ENCODE measurements at regions not wholly inside any gene's neighbourhood (a gene's known extent, or its start where the extent isn't known, plus 50 kb on each side); places are given as distances from the start of the nearest gene placed in this dataset.

- Mint-ChIP-seq H3K4me1 (ENCODE audit: low read depth, unreplicated experiment) (no peaks in the 10 kb centered on the region), H3K27me3 (ENCODE audit: unreplicated experiment) (no peaks in the 10 kb centered on the region), H3K9me3 (ENCODE audit: low read depth, unreplicated experiment) (peaks cover 6% of the 10 kb centered on the region), H3K27ac (ENCODE audit: unreplicated experiment) (no peak overlapping the region), H3K4me3 (ENCODE audit: low read depth, unreplicated experiment) (no peak overlapping the region), H3K36me3 (ENCODE audit: insufficient read depth, unreplicated experiment) (peaks cover 4% of the 10 kb centered on the region)
- BruUV-seq (replicated peaks) = no TSS peak
- CTCF ChIA-PET = no interaction called here
- intact Hi-C loops (cut with micrococcal nuclease; ENCODE audit: unreplicated experiment) = no loop called here
- TF ChIP-seq, protein P1, sequence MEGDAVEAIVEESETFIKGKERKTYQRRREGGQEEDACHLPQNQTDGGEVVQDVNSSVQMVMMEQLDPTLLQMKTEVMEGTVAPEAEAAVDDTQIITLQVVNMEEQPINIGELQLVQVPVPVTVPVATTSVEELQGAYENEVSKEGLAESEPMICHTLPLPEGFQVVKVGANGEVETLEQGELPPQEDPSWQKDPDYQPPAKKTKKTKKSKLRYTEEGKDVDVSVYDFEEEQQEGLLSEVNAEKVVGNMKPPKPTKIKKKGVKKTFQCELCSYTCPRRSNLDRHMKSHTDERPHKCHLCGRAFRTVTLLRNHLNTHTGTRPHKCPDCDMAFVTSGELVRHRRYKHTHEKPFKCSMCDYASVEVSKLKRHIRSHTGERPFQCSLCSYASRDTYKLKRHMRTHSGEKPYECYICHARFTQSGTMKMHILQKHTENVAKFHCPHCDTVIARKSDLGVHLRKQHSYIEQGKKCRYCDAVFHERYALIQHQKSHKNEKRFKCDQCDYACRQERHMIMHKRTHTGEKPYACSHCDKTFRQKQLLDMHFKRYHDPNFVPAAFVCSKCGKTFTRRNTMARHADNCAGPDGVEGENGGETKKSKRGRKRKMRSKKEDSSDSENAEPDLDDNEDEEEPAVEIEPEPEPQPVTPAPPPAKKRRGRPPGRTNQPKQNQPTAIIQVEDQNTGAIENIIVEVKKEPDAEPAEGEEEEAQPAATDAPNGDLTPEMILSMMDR (IDR thresholded peaks at IDR 0.05; ENCODE audit: unreplicated experiment) = no peak
- DNase-seq = no peak
Observed at GRCh38 chr4:33467291-33467690, 2747.1 kb downstream of the PCDH7 start.

- intact Hi-C loops (cut with micrococcal nuclease; ENCODE audit: unreplicated experiment) = no loop called here
- no peaks in the 10 kb centered on the region for H3K4me1 Mint-ChIP-seq (ENCODE audit: low read depth, unreplicated experiment)
- H3K9me3 Mint-ChIP-seq (ENCODE audit: low read depth, unreplicated experiment) = peaks cover 2% of the 10 kb centered on the region
- BruUV-seq (replicated peaks) = no TSS peak
- H3K36me3 Mint-ChIP-seq (ENCODE audit: insufficient read depth, unreplicated experiment) = no peaks in the 10 kb centered on the region
- TF ChIP-seq, protein P1 (IDR thresholded peaks at IDR 0.05; ENCODE audit: unreplicated experiment) = no peak
- no peak overlapping the region for H3K27ac Mint-ChIP-seq (ENCODE audit: unreplicated experiment)
- no peak for DNase-seq
- CTCF ChIA-PET = no interaction called here
- no peak overlapping the region for H3K4me3 Mint-ChIP-seq (ENCODE audit: low read depth, unreplicated experiment)
- no peaks in the 10 kb centered on the region for H3K27me3 Mint-ChIP-seq (ENCODE audit: unreplicated experiment)
Observed at GRCh38 chr4:33470805-33471204, 2750.6 kb downstream of the PCDH7 start.

DNA sequence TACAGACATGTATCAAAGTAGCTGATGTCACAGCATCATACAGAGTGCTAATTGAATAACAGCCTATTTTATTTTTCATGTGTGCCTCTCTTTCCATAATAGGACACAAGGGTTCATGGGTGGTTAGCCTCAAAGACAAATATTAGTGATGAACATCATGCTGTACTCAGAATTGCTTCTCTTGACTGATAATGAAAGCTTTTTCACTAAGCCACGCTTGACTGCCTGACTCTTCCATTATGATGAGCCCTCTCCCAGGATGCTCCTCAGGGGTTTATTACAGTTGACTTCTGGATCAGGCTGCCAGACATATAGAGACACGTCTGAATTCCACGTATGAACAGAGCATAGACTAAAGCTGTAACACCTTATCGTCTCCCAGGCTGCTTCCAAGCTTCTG lies 2757.5 kb downstream of the PCDH7 start:
- no peak for DNase-seq
- H3K4me3 Mint-ChIP-seq (ENCODE audit: low read depth, unreplicated experiment) = no peak overlapping the region

GRCh38 chr4:33482773-33483172 lies 2761.5 kb downstream of the ARAP2 start:
- CTCF ChIA-PET = no interaction called here
- peaks cover 6% of the 10 kb centered on the region for H3K9me3 Mint-ChIP-seq (ENCODE audit: low read depth, unreplicated experiment)
- no TSS peak for BruUV-seq (replicated peaks)
- no peaks in the 10 kb centered on the region for H3K36me3 Mint-ChIP-seq (ENCODE audit: insufficient read depth, unreplicated experiment)
- TF ChIP-seq, protein P1 (IDR thresholded peaks at IDR 0.05; ENCODE audit: unreplicated experiment) = no peak
- no peak overlapping the region for H3K27ac Mint-ChIP-seq (ENCODE audit: unreplicated experiment)
- H3K4me1 Mint-ChIP-seq (ENCODE audit: low read depth, unreplicated experiment) = no peaks in the 10 kb centered on the region
- H3K4me3 Mint-ChIP-seq (ENCODE audit: low read depth, unreplicated experiment) = no peak overlapping the region
- intact Hi-C loops (cut with micrococcal nuclease; ENCODE audit: unreplicated experiment) = no loop called here
- no peaks in the 10 kb centered on the region for H3K27me3 Mint-ChIP-seq (ENCODE audit: unreplicated experiment)
- no peak for DNase-seq

More for the DNA sequence above, 2757.5 kb downstream of the PCDH7 start:
- TF ChIP-seq, protein P1 (IDR thresholded peaks at IDR 0.05; ENCODE audit: unreplicated experiment) = no peak
- H3K36me3 Mint-ChIP-seq (ENCODE audit: insufficient read depth, unreplicated experiment) = no peaks in the 10 kb centered on the region
- H3K9me3 Mint-ChIP-seq (ENCODE audit: low read depth, unreplicated experiment) = peaks cover 4% of the 10 kb centered on the region
- CTCF ChIA-PET = no interaction called here
- no peak overlapping the region for H3K27ac Mint-ChIP-seq (ENCODE audit: unreplicated experiment)
- intact Hi-C loops (cut with micrococcal nuclease; ENCODE audit: unreplicated experiment) = no loop called here
- no TSS peak for BruUV-seq (replicated peaks)
- H3K4me1 Mint-ChIP-seq (ENCODE audit: low read depth, unreplicated experiment) = no peaks in the 10 kb centered on the region
- H3K27me3 Mint-ChIP-seq (ENCODE audit: unreplicated experiment) = no peaks in the 10 kb centered on the region

- Mint-ChIP-seq H3K36me3 (ENCODE audit: insufficient read depth, unreplicated experiment) (no peaks in the 10 kb centered on the region), H3K27ac (ENCODE audit: unreplicated experiment) (no peak overlapping the region), H3K27me3 (ENCODE audit: unreplicated experiment) (no peaks in the 10 kb centered on the region), H3K4me3 (ENCODE audit: low read depth, unreplicated experiment) (no peak overlapping the region), H3K9me3 (ENCODE audit: low read depth, unreplicated experiment) (peaks cover 6% of the 10 kb centered on the region), H3K4me1 (ENCODE audit: low read depth, unreplicated experiment) (no peaks in the 10 kb centered on the region)
- CTCF ChIA-PET = no interaction called here
- no TSS peak for BruUV-seq (replicated peaks)
- TF ChIP-seq, protein P1 (IDR thresholded peaks at IDR 0.05; ENCODE audit: unreplicated experiment) = no peak
- no peak for DNase-seq
- intact Hi-C loops (cut with micrococcal nuclease; ENCODE audit: unreplicated experiment) = no loop called here
Observed at GRCh38 chr4:33485111-33485510, 2759.2 kb downstream of the ARAP2 start.

Measured in Calu3 (cell line).